ENCODE measurements at regions not wholly inside any gene's neighbourhood (a gene's known extent, or its start where the extent isn't known, plus 50 kb on each side); places are given as distances from the start of the nearest gene placed in this dataset.

GRCh38 chr15:69546182-69546581, 93.6 kb downstream of the RPLP1 start:
- no peaks in the 10 kb centered on the region for H3K36me3 ChIP-seq (ENCODE audit: control insufficient read depth, insufficient read depth, low read length)
- no peak overlapping the region for H3K4me2 ChIP-seq (ENCODE audit: low read length)
- TF ChIP-seq, protein P1, sequence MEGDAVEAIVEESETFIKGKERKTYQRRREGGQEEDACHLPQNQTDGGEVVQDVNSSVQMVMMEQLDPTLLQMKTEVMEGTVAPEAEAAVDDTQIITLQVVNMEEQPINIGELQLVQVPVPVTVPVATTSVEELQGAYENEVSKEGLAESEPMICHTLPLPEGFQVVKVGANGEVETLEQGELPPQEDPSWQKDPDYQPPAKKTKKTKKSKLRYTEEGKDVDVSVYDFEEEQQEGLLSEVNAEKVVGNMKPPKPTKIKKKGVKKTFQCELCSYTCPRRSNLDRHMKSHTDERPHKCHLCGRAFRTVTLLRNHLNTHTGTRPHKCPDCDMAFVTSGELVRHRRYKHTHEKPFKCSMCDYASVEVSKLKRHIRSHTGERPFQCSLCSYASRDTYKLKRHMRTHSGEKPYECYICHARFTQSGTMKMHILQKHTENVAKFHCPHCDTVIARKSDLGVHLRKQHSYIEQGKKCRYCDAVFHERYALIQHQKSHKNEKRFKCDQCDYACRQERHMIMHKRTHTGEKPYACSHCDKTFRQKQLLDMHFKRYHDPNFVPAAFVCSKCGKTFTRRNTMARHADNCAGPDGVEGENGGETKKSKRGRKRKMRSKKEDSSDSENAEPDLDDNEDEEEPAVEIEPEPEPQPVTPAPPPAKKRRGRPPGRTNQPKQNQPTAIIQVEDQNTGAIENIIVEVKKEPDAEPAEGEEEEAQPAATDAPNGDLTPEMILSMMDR (IDR thresholded peaks at IDR 0.05): no peak
- H3K79me2 ChIP-seq: no peaks in the 10 kb centered on the region
- no peak overlapping the region for H3K9ac ChIP-seq
- no peak overlapping the region for H3K27ac ChIP-seq
- no peaks in the 10 kb centered on the region for H3K27me3 ChIP-seq (ENCODE audit: control insufficient read depth, insufficient read depth, low read length)
- H3K4me1 ChIP-seq: no peaks in the 10 kb centered on the region
- H2AFZ ChIP-seq: no peak overlapping the region
- no peaks in the 10 kb centered on the region for H3K9me3 ChIP-seq (ENCODE audit: control insufficient read depth, low read length)
- H3K4me3 ChIP-seq (ENCODE audit: low read depth, low read length): no peak overlapping the region

- Histone ChIP-seq H3K27ac (no peak overlapping the region), H3K9ac (no peak overlapping the region), H3K4me2 (ENCODE audit: low read length) (no peak overlapping the region), H3K4me3 (ENCODE audit: low read depth, low read length) (no peak overlapping the region), H3K4me1 (no peaks in the 10 kb centered on the region), H3K27me3 (ENCODE audit: control insufficient read depth, insufficient read depth, low read length) (no peaks in the 10 kb centered on the region), H3K9me3 (ENCODE audit: control insufficient read depth, low read length) (no peaks in the 10 kb centered on the region), H3K79me2 (no peaks in the 10 kb centered on the region), H3K36me3 (ENCODE audit: control insufficient read depth, insufficient read depth, low read length) (no peaks in the 10 kb centered on the region), H2AFZ (no peak overlapping the region)
- TF ChIP-seq, protein P1 (IDR thresholded peaks at IDR 0.05): no peak
Measured at GRCh38 chr15:69548395-69549180, 96.0 kb downstream of the RPLP1 start.

GRCh38 chr15:69551391-69552056, 98.9 kb downstream of the RPLP1 start:
- Histone ChIP-seq H3K4me1 (no peaks in the 10 kb centered on the region), H3K9me3 (ENCODE audit: control insufficient read depth, low read length) (no peaks in the 10 kb centered on the region), H3K9ac (no peak overlapping the region), H3K79me2 (no peaks in the 10 kb centered on the region), H2AFZ (no peak overlapping the region), H3K4me2 (ENCODE audit: low read length) (no peak overlapping the region), H3K27ac (no peak overlapping the region), H3K27me3 (ENCODE audit: control insufficient read depth, insufficient read depth, low read length) (no peaks in the 10 kb centered on the region), H3K4me3 (ENCODE audit: low read depth, low read length) (no peak overlapping the region), H3K36me3 (ENCODE audit: control insufficient read depth, insufficient read depth, low read length) (no peaks in the 10 kb centered on the region)
- TF ChIP-seq, protein P1 (IDR thresholded peaks at IDR 0.05): no peak

DNA sequence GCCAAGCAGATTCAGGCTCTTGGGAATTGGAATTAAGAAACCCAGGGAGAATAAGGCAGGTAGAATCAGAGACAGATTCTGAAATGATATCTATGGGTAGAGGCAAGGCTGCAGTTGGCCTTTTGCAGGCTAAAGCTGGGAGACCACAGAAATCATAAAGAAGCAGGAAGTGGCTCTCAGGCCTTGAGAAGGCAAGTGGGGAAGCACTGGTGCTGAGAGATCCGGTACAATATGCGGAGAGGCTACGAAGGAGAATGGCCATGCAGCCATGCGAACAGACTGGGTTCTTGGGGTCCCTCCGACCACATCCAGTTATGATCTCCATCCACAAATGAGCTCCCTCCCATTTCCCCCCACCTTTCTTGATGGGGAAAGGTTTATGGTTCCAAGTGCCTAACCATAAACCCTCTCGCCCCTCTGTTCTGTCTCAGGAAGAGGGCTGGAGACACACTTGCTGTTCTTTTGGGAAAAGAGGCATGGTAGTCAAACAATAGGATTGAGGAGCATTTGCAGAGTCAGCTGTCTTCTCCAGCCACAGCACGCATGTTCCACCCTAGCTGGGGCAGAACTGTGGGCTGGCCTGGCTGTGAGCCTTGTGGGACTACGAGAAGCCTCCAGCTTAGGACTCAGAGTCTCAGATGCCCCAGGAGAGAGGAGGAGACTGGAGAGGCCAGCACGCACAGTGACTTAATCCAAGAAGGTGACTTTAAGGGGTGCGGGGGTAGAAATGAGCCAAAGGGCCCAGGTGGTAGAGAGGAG, 99.6 kb downstream of the RPLP1 start:
- H3K9me3 ChIP-seq (ENCODE audit: control insufficient read depth, low read length): no peaks in the 10 kb centered on the region
- H2AFZ ChIP-seq: no peak overlapping the region
- no peaks in the 10 kb centered on the region for H3K36me3 ChIP-seq (ENCODE audit: control insufficient read depth, insufficient read depth, low read length)
- no peak overlapping the region for H3K9ac ChIP-seq
- no peaks in the 10 kb centered on the region for H3K4me1 ChIP-seq
- H3K27me3 ChIP-seq (ENCODE audit: control insufficient read depth, insufficient read depth, low read length): no peaks in the 10 kb centered on the region
- TF ChIP-seq, protein P1 (IDR thresholded peaks at IDR 0.05): no peak
- H3K79me2 ChIP-seq: no peaks in the 10 kb centered on the region
- no peak overlapping the region for H3K4me3 ChIP-seq (ENCODE audit: low read depth, low read length)
- H3K27ac ChIP-seq: no peak overlapping the region
- no peak overlapping the region for H3K4me2 ChIP-seq (ENCODE audit: low read length)
